ENCODE measurements at regions not wholly inside any gene's neighbourhood (a gene's known extent, or its start where the extent isn't known, plus 50 kb on each side); places are given as distances from the start of the nearest gene placed in this dataset.

DNA sequence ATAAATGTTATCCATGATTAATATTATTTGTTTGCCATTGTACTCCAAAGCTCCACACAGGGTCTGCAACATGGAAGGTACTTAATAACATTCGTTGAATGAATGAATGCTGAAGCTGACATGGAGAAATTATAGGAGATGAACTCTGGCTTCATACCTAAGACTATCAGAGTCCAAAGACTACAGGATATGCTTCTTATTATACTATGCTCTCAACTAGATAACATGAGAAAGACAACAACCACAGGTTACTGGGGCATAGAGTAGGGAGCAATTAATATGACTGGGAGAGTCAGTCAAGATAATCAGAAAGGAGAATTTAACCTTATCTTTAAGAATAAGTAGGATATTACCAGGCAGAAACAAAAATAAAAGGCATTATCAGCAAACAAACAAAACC lies 236.3 kb upstream of the SOX5 start:
- H3K4me2 ChIP-seq (replicated peaks; ENCODE audit: low read depth, low read length, poor library complexity, severe bottlenecking) = no peak overlapping the region
- H3K4me1 ChIP-seq (ENCODE audit: control insufficient read depth in 2 of 2, insufficient read depth in 2 of 2, low read length in 2 of 2) = no peaks in the 10 kb centered on the region
- no peaks in the 10 kb centered on the region for H4K20me1 ChIP-seq (ENCODE audit: control insufficient read depth, insufficient read depth, low read length, poor library complexity, severe bottlenecking)
- no peaks in the 10 kb centered on the region for H3K27me3 ChIP-seq (replicated peaks in 1 of 4; ENCODE audit: control extremely low read depth in 1 of 4, control insufficient read depth in 3 of 4, insufficient read depth in 4 of 4, low read length in 3 of 4)
- no peak for TF ChIP-seq CTCF (IDR thresholded peaks at IDR 0.05)
- TF ChIP-seq EZH2 (IDR thresholded peaks at IDR 0.05; ENCODE audit: borderline replicate concordance, insufficient read depth, low read depth, low read length, poor library complexity, severe bottlenecking) = no peak
- no peaks in the 10 kb centered on the region for H3K79me2 ChIP-seq (ENCODE audit: control insufficient read depth, insufficient read depth, low read length)
- H3K9me3 ChIP-seq (ENCODE audit: control extremely low read depth in 1 of 3, control insufficient read depth in 2 of 3, insufficient read depth in 1 of 3, low read length in 2 of 3) = peaks cover 0 to 2% (median 0%) of the 10 kb centered on the region in 3 donors
- POLR2A ChIA-PET = no interaction called here
- no peaks in the 10 kb centered on the region for H3K4me1 Mint-ChIP-seq
- intact Hi-C loops (cut with micrococcal nuclease) = no loop called here
- no CpG with 5 or more reads among the region's 1 CpG for WGBS (ENCODE audit: insufficient coverage)
- no peak for DNase-seq
- no peak overlapping the region for H3K4me3 Mint-ChIP-seq
- H3K9me3 Mint-ChIP-seq (ENCODE audit: insufficient read depth) = no peaks in the 10 kb centered on the region
- no peak for ATAC-seq (ENCODE audit: low read depth)
- no peak overlapping the region for H3K4me3 ChIP-seq (ENCODE audit: control extremely low read depth in 1 of 5, extremely low read depth in 1 of 5, insufficient read depth in 1 of 5, low read depth in 2 of 5, low read length in 4 of 5)
- no peak overlapping the region for H3K27ac ChIP-seq (ENCODE audit: low read length in 2 of 2)
- no peak overlapping the region for H3K9ac ChIP-seq (ENCODE audit: low read length)
- CTCF ChIA-PET = no interaction called here
- no peaks in the 10 kb centered on the region for H3K27me3 Mint-ChIP-seq
- H3K36me3 ChIP-seq (replicated peaks in 1 of 2; ENCODE audit: control extremely low read depth in 1 of 2, control insufficient read depth in 1 of 2, extremely low read depth in 1 of 2, insufficient read depth in 2 of 2, low read length in 1 of 2) = no peaks in the 10 kb centered on the region
- H2AFZ ChIP-seq (ENCODE audit: insufficient read depth, low read depth, low read length, poor library complexity, severe bottlenecking) = no peak overlapping the region
- no peak overlapping the region for H3K27ac Mint-ChIP-seq

GRCh38 chr12:24177889-24178288 lies 228.4 kb upstream of the SOX5 start:
- no peak for ATAC-seq (ENCODE audit: low read depth)

More at GRCh38 chr12:24177889-24178288, 228.4 kb upstream of the SOX5 start:
- Mint-ChIP-seq H3K9me3 (ENCODE audit: insufficient read depth) (no peaks in the 10 kb centered on the region), H3K4me3 (no peak overlapping the region), H3K4me1 (peaks cover 3% of the 10 kb centered on the region), H3K27me3 (no peaks in the 10 kb centered on the region), H3K27ac (no peak overlapping the region)
- Histone ChIP-seq H3K36me3 (replicated peaks in 1 of 2; ENCODE audit: control extremely low read depth in 1 of 2, control insufficient read depth in 1 of 2, extremely low read depth in 1 of 2, insufficient read depth in 2 of 2, low read length in 1 of 2) (no peaks in the 10 kb centered on the region), H3K4me3 (ENCODE audit: control extremely low read depth in 1 of 5, extremely low read depth in 1 of 5, insufficient read depth in 1 of 5, low read depth in 2 of 5, low read length in 4 of 5) (no peak overlapping the region), H3K27me3 (replicated peaks in 1 of 4; ENCODE audit: control extremely low read depth in 1 of 4, control insufficient read depth in 3 of 4, insufficient read depth in 4 of 4, low read length in 3 of 4) (no peaks in the 10 kb centered on the region), H3K79me2 (ENCODE audit: control insufficient read depth, insufficient read depth, low read length) (no peaks in the 10 kb centered on the region), H3K4me2 (replicated peaks; ENCODE audit: low read depth, low read length, poor library complexity, severe bottlenecking) (no peak overlapping the region), H4K20me1 (ENCODE audit: control insufficient read depth, insufficient read depth, low read length, poor library complexity, severe bottlenecking) (no peaks in the 10 kb centered on the region), H3K9me3 (ENCODE audit: control extremely low read depth in 1 of 3, control insufficient read depth in 2 of 3, insufficient read depth in 1 of 3, low read length in 2 of 3) (no peaks in the 10 kb centered on the region), H3K27ac (ENCODE audit: low read length in 2 of 2) (no peak overlapping the region), H3K9ac (ENCODE audit: low read length) (no peak overlapping the region), H3K4me1 (ENCODE audit: control insufficient read depth in 2 of 2, insufficient read depth in 2 of 2, low read length in 2 of 2) (no peaks in the 10 kb centered on the region), H2AFZ (ENCODE audit: insufficient read depth, low read depth, low read length, poor library complexity, severe bottlenecking) (no peak overlapping the region)
- no peak for TF ChIP-seq CTCF (IDR thresholded peaks at IDR 0.05)
- no peak for TF ChIP-seq EZH2 (IDR thresholded peaks at IDR 0.05; ENCODE audit: borderline replicate concordance, insufficient read depth, low read depth, low read length, poor library complexity, severe bottlenecking)
- no peak for DNase-seq
- ChIA-PET CTCF (no interaction called here), POLR2A (no interaction called here)
- intact Hi-C loops (cut with micrococcal nuclease) = no loop called here
- no CpG with 5 or more reads among the region's 1 CpG for WGBS (ENCODE audit: insufficient coverage)
